HS-27A (cell line): ENCODE measurements at regions not wholly inside any gene's neighbourhood (a gene's known extent, or its start where the extent isn't known, plus 50 kb on each side); places are given as distances from the start of the nearest gene placed in this dataset.
"Not testable (repeated sequence)": the region's sequence is repeated elsewhere in the genome, so short reads cannot be mapped to it uniquely, and the experiment has no call there.

Experiments
- DNase-seq: peaks from one replicate; pipeline ENCODE4 v3.0.0-alpha.2; 2012; ENCODE audit warnings: low read depth, missing footprints

DNA sequence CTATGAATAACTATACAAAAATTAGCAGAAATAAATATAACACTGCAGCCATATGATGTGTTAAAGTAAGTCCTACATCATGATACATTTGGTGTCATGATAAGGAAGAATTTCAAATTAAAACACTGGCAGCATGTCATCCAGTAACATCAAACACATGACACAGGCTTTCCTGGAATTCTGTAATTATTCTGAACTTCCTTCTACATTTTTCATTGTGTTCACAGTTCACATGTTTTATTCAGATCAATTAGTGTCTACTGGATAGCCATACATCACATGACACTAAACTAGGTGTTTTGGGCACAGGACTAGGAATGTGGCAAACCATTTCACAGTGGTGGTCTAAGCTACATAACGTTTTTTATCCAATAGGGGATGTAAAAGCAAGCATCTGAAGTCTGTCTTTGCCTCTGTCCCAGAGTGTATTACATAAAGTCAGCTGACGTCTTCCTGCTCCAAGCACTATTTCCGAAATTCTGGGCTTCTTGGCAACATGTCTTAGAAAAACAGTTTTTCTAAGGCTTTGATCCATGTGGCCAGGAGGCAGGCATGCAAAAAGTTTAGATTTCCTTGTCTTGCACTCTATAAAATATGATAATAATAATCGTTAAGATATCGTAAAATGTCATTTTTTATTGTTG, 707.9 kb downstream of the CENPC start:
- DNase-seq: no peak

DNA sequence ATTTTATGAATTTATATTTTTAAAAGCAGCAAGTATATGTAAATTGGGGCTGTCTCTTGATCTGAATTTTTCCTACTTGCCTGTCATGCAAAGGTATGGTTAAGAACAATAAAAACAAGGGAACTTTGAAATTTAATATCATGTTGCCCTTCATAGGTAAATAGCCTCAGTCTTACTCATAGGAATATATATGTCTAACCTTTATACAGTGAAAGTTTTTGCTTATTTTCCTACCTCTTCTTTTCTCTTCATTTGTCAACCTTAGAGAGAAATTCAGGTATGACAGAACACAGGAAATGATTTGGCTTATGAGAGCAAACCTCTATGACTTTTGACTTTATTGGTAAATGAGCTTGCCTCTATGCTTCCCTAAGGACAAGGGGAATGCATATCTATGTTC, 716.0 kb downstream of the CENPC start:
- DNase-seq: no peak

DNA sequence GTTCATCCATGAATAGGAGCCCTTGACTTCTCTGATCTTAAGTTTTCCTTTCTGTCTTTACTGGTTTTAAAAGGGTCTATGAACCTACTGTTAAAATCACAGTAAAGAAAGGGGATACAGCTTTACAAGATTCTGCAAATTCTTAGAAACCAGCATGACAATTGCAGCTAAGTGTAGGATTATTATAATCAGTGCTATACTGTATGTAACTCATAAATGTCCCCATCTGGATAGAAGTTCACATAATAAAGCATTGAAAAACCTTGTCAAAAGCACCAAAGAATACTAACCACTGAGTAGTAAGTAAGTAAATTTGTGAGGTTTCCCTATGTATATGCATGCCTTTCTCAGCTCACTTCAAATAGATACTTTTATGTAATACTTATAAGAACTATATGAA, 724.6 kb downstream of the CENPC start:
- DNase-seq: no peak

DNA sequence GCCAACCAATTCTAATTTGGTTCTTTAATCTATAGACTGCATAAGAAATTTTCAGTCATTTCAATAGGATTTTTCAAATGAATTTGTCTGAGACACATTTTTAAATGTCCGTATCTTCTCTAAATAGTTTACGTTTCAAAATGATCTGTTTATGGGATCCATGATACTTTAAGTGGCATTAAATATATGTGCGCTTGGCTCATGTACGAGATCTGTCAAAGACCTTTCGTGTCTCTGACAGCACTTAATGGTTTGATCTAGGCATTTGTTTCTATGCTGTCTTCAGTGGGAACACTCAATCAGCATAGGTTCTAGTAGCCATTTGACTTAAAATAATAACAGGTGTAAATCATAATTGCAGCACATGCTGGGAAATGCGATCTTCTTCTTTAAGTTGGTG, 731.0 kb downstream of the CENPC start:
- DNase-seq: no peak

DNA sequence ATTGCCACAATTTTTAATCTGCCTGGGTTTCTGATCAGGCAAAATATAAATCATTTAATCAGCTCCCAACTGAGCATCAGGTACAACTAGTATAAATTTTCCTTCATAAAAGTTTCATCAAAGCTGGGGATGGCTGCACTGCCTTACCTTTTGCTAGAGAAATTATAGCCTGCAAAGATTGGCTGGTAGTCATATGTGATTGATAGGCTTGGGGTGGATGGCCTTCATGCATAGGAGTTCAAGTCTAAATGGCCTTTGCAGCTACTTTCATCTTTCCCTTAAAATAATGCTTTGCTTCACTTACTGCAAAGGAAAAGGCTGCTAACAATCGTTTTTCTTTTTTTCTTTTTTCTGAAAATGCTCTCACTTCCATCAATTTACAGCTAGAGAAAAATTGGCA, 739.7 kb downstream of the CENPC start:
- DNase-seq: no peak

DNA sequence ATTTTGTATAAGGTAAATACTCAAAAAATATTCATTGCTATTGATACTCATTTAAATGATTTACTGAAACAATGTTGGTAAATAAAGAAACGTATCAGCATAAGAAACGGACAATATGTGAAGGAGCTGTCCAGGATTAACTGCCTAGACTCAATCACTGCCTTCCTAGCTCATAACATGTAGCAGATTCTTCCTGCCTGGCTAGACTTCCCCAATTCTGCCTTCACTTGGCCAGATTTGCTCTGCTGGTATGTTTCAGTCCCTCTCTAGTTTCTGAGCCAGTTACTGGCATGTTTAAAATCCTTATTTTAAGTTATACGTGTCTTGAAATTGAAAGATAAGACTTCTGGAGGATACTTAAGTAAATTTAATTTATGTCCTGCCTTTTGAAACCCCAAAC, 740.3 kb downstream of the CENPC start:
- no peak for DNase-seq

DNA sequence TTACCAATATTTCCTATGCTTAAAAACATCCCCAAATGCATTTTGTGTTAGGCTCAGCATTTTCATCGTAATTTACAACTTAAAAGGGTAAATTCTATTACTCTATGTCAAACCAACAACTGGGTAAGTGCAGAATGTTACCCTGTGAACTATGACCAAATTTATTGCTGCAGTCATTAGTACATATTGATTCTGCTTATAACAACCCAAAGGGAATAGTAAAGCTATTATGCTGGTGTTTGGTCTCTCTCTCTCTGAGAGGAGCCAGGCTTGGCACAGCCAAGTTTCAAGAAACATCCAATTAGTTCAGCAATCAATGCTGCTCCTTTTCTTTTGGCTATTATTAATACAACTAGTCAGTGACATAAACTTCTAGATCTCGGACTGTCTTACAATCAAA, 747.7 kb downstream of the CENPC start:
- no peak for DNase-seq

DNA sequence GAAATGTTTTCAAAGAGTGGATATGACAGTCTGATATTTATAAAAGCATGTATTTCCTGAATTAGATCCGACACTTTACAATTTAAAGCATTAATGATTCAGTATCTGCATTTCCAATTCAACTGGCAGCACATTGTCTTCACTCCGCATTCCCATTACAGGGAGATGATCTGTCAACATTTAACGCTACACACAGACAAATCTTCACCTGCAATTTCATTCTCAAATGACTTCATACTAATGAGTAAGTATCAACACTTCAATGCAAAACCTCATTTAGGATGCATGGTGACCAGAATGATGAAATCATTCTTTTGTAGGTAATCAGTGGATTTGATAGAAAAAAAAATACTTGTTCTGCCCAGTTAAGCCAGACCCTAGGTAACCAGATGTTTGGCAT, 749.6 kb downstream of the CENPC start:
- DNase-seq: no peak

DNA sequence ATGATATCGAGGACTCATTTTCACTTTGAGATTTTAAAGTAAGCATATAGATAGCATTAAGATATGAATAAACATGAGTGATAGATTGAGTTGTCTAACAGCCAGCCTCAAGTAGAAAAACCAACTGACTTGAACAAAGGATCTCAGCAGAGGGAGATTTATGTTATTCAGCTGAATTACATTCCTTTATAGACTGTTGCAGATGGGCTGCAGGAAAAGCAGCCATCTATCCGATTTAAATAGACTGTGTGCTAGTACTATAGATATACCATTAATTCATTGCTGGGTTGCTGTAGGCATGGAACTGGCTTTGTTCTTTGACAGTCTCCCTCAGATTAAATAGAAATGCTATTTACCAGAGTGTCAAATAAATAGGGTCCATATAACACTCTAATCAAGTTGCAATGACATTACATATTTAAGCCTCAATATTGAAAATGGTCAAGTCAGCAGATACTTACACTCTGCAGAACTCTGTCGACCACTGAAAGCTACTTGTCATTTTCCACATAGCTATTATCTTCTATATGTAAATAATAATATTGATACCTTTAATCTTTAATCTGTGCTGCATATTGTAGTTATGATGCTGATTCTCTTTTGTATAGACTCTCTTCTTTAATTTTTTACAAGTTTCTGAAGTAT, 750.8 kb downstream of the CENPC start:
- DNase-seq: no peak

DNA sequence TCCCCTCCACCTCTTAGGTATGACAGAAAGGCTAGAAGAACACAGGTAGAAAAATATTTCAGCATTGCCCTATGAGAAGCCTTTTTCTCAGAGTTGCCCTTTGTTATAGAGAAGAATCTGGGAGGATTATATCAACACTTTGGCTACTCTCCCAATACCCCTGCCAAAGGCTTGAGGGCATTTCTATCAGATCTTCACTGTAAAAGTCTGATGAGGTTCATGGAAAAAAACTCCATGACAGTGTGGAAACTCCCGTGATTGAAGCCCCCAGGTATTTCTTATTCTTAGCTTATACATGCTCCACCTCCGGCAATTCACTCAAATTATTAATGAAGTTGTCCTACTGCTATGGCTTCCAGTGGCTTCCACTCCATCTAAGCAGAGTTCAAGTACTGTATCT, 753.6 kb downstream of the CENPC start:
- no peak for DNase-seq

DNA sequence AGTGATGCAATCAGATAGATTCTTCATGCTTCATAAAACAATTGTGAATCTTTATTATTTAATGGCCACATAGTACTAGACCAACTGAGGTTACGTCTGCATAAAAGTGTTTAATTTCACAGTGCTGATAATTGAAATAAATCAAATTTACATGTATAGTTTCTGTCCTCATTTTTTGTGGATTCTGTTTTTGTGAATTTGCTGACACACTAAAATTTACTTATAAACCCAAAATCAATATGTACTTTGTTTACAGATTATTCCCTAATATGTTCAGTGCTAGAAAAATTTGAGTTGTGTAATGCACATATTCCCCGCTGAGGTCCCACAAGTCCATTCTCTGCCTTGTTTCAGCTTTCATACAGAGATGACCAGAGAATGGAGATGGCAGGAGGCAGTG, 759.8 kb downstream of the CENPC start:
- no peak for DNase-seq

DNA sequence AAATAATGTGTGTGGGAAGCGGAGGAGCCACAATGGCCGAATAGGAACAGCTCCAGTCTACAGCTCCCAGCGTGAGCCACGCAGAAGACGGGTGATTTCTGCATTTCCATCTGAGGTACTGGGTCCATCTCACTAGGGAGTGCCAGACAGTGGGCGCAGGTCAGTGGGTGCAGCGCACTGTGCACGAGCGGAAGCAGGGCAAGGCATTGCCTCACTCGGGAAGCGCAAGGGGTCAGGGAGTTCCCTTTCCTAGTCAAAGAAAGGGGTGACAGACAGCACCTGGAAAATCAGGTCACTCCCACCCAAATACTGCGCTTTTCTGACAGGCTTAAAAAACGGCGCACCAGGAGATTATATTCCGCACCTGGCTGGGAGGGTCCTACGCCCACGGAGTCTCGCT, 762.6 kb downstream of the CENPC start:
- not testable (repeated sequence) for DNase-seq

DNA sequence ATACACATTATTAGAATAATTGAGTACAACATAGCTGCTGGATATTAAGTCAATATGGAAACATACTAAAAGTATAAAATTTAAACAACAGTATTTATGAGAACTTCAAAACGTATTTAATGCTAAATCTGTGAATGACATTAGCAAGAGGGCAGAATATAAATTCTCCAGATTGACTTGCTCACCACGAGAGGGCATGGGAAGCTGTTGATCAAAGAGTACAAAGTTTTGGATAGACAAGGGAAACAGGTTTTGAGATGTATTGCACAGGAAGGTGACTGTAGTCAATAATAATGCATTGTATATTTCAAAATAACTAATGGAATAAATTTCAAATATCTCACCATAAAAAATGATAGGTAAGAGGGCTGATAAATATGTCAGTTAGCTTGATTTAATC, 768.2 kb downstream of the CENPC start:
- DNase-seq: no peak

DNA sequence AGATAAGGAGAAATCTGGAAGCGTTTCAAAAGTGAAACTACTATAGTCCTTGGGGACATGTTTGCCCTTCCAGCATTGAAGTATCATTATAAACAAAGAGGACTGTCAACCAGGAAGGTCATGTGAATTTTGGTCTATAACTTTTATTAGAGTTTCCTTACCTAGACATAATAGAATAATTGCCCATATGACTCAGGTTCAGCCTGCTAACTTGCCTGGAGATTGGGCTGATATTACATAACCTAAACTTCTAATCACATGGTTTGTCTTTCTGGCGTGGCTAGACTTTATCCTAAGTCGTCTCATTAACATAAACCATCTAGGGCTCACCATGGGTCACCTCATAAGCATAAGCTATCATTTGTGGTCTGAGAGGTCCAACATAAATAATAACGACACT, 775.9 kb downstream of the CENPC start:
- DNase-seq: no peak

DNA sequence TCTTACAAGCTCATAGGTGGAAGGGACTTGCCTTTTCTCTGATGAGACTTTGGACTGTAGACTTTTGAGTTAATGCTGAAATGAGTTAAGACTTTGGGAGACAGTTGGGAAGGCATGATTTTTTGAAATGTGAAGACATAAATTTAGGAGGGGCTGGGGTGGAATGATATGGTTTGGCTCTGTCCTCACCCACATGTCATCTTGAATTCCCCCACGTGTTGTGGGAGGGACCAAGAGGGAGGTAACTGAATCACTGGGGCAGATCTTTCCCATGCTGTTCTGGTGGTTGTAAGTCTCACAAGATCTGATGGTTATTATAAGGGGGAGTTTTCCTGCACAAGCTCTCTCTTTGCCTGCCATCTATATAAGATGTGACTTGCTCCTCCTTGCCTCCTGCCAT, 777.9 kb downstream of the CENPC start:
- DNase-seq: no peak

DNA sequence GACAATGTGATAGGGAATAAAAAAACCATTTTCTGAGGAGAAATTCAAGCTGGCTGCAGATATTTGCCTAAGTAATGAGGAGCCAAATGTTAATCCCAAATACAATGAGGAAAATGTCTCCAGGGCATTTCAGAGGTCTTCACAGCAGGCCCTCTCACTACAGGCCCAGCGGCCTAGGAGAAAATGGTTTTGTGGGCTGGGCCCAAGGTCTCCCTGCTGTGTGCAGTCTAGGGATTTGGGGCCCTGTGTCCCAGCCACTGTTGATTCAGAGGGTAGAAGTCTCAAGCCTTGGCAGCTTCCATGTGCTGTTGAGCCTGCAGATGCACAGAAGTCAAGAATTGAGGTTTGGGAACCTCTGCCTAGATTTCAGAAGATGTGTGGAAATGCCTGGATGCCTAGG, 778.7 kb downstream of the CENPC start:
- DNase-seq: no peak

DNA sequence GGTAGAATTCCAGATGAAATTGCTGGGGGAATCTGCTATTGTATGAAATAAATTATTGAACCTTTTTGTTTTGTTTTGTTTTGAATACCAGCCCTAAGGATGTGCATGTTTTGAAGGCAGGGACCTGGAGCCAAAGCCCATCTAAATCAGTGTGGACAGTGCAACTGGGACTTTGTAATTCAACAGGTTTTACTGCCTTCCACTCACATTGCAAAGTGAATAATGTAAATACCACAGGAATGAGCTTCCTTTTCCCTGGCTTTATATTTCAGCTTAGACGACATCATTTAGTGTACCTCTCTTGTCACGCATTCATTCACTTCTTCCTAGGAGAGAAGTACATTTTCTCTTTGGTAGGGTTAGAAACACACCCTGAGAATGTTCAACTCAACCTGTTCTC, 795.0 kb downstream of the CENPC start:
- peak; percentile 30 for DNase-seq

DNA sequence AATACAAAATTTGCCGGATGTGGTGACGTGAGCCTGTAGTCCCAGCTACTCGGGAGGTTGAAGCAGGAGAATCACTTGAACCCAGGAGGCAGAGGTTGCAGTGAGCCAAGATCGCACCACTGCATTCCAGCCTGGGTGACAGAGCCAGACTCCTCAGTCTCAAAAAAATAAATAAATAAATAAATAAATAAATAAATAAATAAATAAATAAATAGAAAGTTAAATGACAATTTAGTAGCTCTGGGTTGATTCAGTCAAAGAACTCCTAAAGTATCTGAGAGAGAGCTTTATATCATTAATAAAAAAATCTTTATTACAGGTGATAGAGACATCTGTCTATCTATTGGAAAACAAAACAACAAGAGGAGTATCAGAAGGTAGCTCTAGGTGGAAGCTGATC, 798.4 kb downstream of the CENPC start:
- not testable (repeated sequence) for DNase-seq

DNA sequence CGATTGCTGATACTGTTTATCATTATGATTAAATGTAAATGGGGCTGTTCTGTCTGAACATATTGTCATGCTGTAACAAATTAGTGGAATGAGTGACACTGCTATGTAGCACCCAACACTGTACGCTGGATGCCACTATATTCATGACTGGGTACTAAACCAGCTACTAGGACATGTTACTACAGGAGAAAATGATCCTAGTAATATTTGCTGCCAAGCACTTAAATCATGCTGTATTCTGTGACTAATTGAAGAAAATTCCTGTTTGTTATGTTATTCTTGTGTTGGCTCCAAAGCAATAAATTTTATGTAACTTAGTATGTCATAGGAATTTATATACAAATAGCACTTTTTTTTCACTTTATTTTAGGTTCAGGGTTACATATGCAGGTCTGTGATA, 804.2 kb downstream of the CENPC start:
- DNase-seq: peak; percentile 63

DNA sequence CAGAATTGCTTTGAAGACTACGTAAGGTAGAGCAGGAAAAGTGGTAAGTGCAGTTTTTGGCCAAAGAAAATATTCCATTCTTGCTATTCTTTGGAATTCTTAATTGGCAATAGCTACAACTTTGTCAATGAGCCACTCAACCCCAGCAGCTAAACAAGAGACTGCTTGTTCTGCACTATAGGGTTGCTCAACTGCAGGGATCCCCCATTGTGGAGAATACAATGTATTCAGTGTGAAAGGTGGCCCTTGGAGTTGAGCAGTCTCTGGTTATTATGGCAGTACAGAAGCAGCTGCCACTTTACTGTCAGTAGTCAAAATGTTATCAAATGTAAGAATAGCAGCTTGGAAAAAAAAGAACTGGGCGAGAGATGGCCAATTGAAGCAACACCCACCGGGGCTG, 808.7 kb downstream of the CENPC start:
- DNase-seq: no peak

DNA sequence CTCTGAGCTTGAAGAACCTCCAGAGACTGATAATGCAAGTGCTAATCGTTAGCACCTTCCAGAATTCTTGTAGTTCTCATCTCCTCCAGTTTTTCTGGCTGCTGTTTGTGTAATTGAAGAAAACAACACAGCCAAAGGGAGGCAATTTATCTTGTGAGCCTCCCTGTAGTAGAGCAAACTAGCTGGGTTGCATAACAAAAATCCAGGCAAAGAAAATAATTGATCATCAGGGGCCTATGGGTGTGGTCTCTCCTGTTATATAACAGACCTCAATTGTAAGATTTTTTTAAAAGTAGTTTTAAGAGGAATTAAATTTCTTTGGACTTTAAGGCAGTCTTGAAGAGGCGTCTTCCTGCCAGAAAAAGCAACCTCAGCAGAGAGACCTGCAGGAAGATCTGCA, 817.0 kb downstream of the CENPC start:
- DNase-seq: no peak

DNA sequence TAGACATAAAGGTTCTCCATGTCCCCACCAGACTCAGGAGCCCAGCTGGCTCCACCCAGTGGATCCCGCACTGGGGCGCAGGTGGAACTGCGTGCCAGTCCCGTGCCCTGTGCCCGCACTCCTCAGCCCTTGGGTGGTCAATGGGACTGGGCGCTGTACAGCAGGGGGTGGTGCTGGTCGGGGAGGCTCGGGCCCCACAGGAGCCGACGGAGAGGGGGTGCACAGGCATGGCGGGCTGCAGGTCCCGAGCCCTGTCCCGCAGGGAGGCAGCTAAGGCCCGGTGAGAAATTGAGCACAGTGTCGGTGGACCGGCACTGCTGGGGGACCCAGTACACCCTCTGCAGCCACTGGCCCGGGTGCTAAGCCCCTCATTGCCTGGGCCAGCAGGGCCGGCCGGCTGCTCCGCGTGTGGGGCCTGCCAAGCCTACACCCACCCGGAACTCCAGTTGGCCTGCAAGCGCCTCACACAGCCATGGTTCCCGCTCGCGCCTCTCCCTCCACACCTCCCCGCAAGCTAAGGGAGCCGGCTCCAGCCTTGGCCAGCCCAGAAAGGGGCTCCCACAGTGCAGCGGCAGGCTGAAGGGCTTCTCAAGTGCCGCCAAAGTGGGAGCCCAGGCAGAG, 832.9 kb downstream of the CENPC start:
- DNase-seq: not testable (repeated sequence)

DNA sequence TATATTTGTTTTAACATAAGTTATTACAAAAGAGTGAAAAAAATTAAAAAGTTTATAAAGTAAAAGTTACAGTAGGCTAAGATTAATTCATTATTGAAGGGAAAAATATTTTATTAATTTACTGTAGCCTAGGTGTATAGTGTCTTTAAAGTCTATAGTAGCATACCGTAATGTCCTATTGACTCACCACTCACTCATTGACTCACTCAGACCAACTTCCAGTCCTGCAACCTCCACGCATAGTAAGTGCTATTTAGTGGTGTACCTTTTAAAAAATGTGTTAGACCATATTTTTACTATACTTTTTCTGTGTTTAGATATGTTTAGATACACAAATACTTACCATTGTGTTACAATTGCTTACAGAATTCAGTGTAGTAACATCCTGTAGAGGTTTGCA, 841.1 kb downstream of the CENPC start:
- no peak for DNase-seq

DNA sequence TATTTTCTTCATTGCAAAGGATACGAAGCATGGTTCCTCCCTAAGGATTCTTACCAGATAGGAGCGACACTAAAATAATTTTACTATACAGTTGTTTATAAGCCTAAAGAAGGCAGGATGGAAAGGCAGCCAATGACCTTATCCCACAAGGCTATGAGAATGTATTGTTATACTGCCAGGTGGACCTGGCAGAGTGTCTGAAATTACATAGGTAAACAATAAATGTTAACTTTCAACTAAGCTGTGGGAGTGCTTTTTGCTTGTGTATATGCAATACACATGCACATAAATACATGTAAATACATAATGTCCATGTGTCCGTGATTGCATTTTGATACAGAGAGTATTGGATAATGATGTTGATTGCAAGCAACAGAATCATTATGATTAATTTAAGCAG, 850.6 kb downstream of the CENPC start:
- no peak for DNase-seq
